Astrocyte of the cerebellum (primary cell): ENCODE measurements at regions not wholly inside any gene's neighbourhood (a gene's known extent, or its start where the extent isn't known, plus 50 kb on each side); places are given as distances from the start of the nearest gene placed in this dataset.

Source experiments
- DNase-seq: peaks from one replicate; pipeline ENCODE4 v3.0.0-alpha.2; 2011; ENCODE audit warnings: low read depth
- H3K4me3 ChIP-seq: 2 replicates; pipeline ENCODE4 v1.5.1; 2011; ENCODE audit warnings: mild to moderate bottlenecking, low read depth, low read length, moderate library complexity
- CTCF ChIP-seq: IDR thresholded peaks from 2 replicates; pipeline ENCODE4 v1.5.1; 2012; ENCODE audit warnings: low read length, low read depth, moderate library complexity, mild to moderate bottlenecking; ENCODE audit errors: missing control alignments
- in situ Hi-C: cut with HindIII; loops from 2 replicates; pipeline ENCODE4 v1.10.0; 2017; ENCODE audit warnings: low sequenced_read_pairs

- TF ChIP-seq CTCF, result no peak
- H3K4me3 ChIP-seq, result no peak overlapping the region
- in situ Hi-C loops, result no loop called here
- DNase-seq, result no peak
Observed at GRCh38 chr18:56062931-56063330, 474.9 kb upstream of the TCF4 start.

- DNase-seq, result no peak
- TF ChIP-seq CTCF, result no peak
Observed at GRCh38 chr18:56060967-56061541, 473.1 kb upstream of the TCF4 start.

GRCh38 chr18:56052202-56052601, 464.2 kb upstream of the TCF4 start:
- in situ Hi-C loops, result no loop called here
- DNase-seq, result no peak
- TF ChIP-seq CTCF, result no peak
- H3K4me3 ChIP-seq, result no peak overlapping the region

More at GRCh38 chr18:56060967-56061541, 473.1 kb upstream of the TCF4 start:
- in situ Hi-C loops, result no loop called here
- no peak overlapping the region for H3K4me3 ChIP-seq

- H3K4me3 ChIP-seq, result no peak overlapping the region
- no peak for TF ChIP-seq CTCF
- no peak for DNase-seq
- in situ Hi-C loops, result no loop called here
Observed at GRCh38 chr18:56044239-56044638, 456.2 kb upstream of the TCF4 start.

GRCh38 chr18:56043641-56044061, 455.7 kb upstream of the TCF4 start:
- no peak overlapping the region for H3K4me3 ChIP-seq
- in situ Hi-C loops, result no loop called here
- no peak for TF ChIP-seq CTCF
- no peak for DNase-seq

GRCh38 chr18:56042915-56043536, 455.0 kb upstream of the TCF4 start:
- H3K4me3 ChIP-seq, result no peak overlapping the region
- in situ Hi-C loops, result no loop called here

More at GRCh38 chr18:56042915-56043536, 455.0 kb upstream of the TCF4 start:
- no peak for DNase-seq
- TF ChIP-seq CTCF, result no peak
